ENCODE measurements at regions not wholly inside any gene's neighbourhood (a gene's known extent, or its start where the extent isn't known, plus 50 kb on each side); places are given as distances from the start of the nearest gene placed in this dataset.

DNA sequence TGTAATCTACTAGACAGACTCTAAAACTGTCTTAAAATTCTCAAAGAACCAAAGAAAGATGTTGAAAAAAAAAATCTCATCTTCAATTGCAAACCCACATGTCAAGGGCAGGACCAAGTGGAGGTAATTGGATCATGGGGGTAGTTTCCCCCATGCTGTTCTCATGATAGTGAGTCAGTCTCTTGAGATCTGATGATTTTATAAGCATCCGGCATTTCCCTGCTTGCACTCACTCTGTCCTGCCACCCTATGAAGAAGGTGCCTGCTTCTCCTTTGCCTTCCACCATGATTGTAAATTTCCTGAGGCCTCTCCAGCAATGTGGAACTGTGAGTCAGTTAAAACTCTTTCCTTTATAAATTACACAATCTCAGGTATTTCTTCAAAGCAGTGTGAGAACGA, 257.0 kb downstream of the HHIPL2 start:
- Histone ChIP-seq H3K4me1 (ENCODE audit: control insufficient read depth in 1 of 2, insufficient read depth in 2 of 2, low read depth in 1 of 2, low read length in 1 of 2) (no peaks in the 10 kb centered on the region; a peak in 1 of 4 replicates), H3K9me2 (no peaks in the 10 kb centered on the region), H3K36me3 (replicated peaks in 1 of 2; ENCODE audit: control insufficient read depth in 1 of 2, insufficient read depth in 2 of 2, low read length in 1 of 2) (no peaks in the 10 kb centered on the region), H2AFZ (ENCODE audit: low read depth) (no peak overlapping the region), H3K79me2 (ENCODE audit: insufficient read depth) (no peaks in the 10 kb centered on the region), H3K27ac (ENCODE audit: low read depth in 2 of 2, low read length in 1 of 2) (no peak overlapping the region), H4K20me1 (ENCODE audit: insufficient read depth) (no peaks in the 10 kb centered on the region), H3F3A (replicated peaks; ENCODE audit: insufficient read depth) (no peaks in the 10 kb centered on the region), H3K27me3 (ENCODE audit: insufficient read depth) (no peaks in the 10 kb centered on the region), H3K9ac (no peak overlapping the region), H3K4me2 (no peak overlapping the region), H3K4me3 (ENCODE audit: low read depth in 2 of 2, low read length in 1 of 2) (no peak overlapping the region), H3K9me3 (no peaks in the 10 kb centered on the region)
- CTCF ChIA-PET: no interaction called here
- TF ChIP-seq RFX5 (IDR thresholded peaks at IDR 0.05; ENCODE audit: low read length) (no peak), EP300 (IDR thresholded peaks at IDR 0.05; ENCODE audit: borderline replicate concordance in 1 of 2, low read depth in 1 of 2, low read length in 1 of 2) (no peak), YY1 (IDR thresholded peaks at IDR 0.05; ENCODE audit: low read depth) (no peak), ELF1 (IDR thresholded peaks at IDR 0.05) (no peak), POLR2AphosphoS5 (IDR thresholded peaks at IDR 0.05; ENCODE audit: low read depth, low read length) (no peak), ZBTB33 (IDR thresholded peaks at IDR 0.05; ENCODE audit: borderline replicate concordance, low read depth) (no peak), PBX3 (IDR thresholded peaks at IDR 0.05) (no peak), FOSL2 (IDR thresholded peaks at IDR 0.05; ENCODE audit: borderline replicate concordance, low read depth) (no peak), CTCF (IDR thresholded peaks at IDR 0.05) (no peak), SMC3 (IDR thresholded peaks at IDR 0.05; ENCODE audit: low read depth, low read length) (no peak), RAD21 (IDR thresholded peaks at IDR 0.05; ENCODE audit: low read length) (no peak), FOXJ3 (CRISPR knock-in tag; IDR thresholded peaks at IDR 0.05) (no peak), RXRA (IDR thresholded peaks at IDR 0.05; ENCODE audit: borderline replicate concordance, low read depth) (no peak), JUND (IDR thresholded peaks at IDR 0.05) (no peak), TEAD4 (IDR thresholded peaks at IDR 0.05; ENCODE audit: borderline replicate concordance, insufficient read depth) (no peak), TCF12 (IDR thresholded peaks at IDR 0.05) (no peak), USF1 (IDR thresholded peaks at IDR 0.05; ENCODE audit: borderline replicate concordance, low read depth) (no peak), TAF1 (IDR thresholded peaks at IDR 0.05; ENCODE audit: borderline replicate concordance, low read depth, low read length) (no peak), MEF2A (IDR thresholded peaks at IDR 0.05; ENCODE audit: borderline replicate concordance, low read depth) (no peak)
- TF ChIP-seq, protein P1, sequence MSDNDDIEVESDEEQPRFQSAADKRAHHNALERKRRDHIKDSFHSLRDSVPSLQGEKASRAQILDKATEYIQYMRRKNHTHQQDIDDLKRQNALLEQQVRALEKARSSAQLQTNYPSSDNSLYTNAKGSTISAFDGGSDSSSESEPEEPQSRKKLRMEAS (IDR thresholded peaks at IDR 0.05; ENCODE audit: low read depth): no peak
- 70% methylated on average over 2 of the region's 2 CpGs for WGBS (ENCODE audit: low lambda C conversion rate)
- POLR2A ChIA-PET: no interaction called here
- DNase-seq: no peak
